OCI-LY1 (cell line): ENCODE measurements at regions not wholly inside any gene's neighbourhood (a gene's known extent, or its start where the extent isn't known, plus 50 kb on each side); places are given as distances from the start of the nearest gene placed in this dataset.

Source experiments
- CTCF ChIP-seq: fragments of 200-600 bp; sonication (generic), shearing (Covaris generic); IDR thresholded peaks from 2 replicates; pipeline ENCODE4 v1.5.1; 2017; ENCODE audit warnings: mild to moderate bottlenecking, antibody characterized with exemption, low read length, moderate library complexity, mixed read lengths
- EZH2 ChIP-seq: fragments of 200-600 bp; sonication (generic), shearing (Covaris generic); IDR thresholded peaks from 2 replicates; pipeline ENCODE4 v1.8.0; 2017; ENCODE audit warnings: borderline replicate concordance, mixed run types, mild to moderate bottlenecking, antibody characterized with exemption, low read length, moderate library complexity, mixed read lengths

GRCh38 chr2:17206771-17207170 is 311.5 kb downstream of the RAD51AP2 start:
- TF ChIP-seq CTCF (no peak), EZH2 (no peak)
